H1 (cell line): ENCODE measurements at regions not wholly inside any gene's neighbourhood (a gene's known extent, or its start where the extent isn't known, plus 50 kb on each side); places are given as distances from the start of the nearest gene placed in this dataset.

Experiments
- CTCF ChIA-PET: fragments of 300-600 bp; sonication (Branson Sonifier 250); formaldehyde crosslinking; loops from one replicate; lab custom pipeline; 2021; ENCODE audit not compliant: partially characterized antibody; lab: Charles Lee
- POLR2A ChIA-PET: fragments of 300-600 bp; sonication (Branson Sonifier 250); formaldehyde crosslinking; loops from one replicate; lab custom pipeline; 2021; ENCODE audit warnings: inconsistent platforms; ENCODE audit not compliant: partially characterized antibody; lab: Charles Lee
- DNase-seq, 2 experiments: peaks; one replicate each; pipeline versions ENCODE4 v3.0.0 to v3.0.0-alpha.2; 2010 to 2022; ENCODE audit warnings: low spot score in 2 of 2, low read depth in 1 of 2, mixed read lengths in 1 of 2
- FAIRE-seq: peaks from 2 replicates; lab custom pipeline; 2011; peaks lifted over from hg19 to GRCh38; lab: Jason Lieb, UNC
- H2AFZ ChIP-seq: 2 replicates; pipeline ENCODE4 v1.8.1; 2012; ENCODE audit warnings: low read length, inconsistent platforms
- H2AK5ac ChIP-seq: 2 replicates; pipeline ENCODE4 v1.6.1; 2013; ENCODE audit warnings: low read depth, low read length
- H2BK120ac ChIP-seq: replicated peaks from 2 replicates; pipeline ENCODE3; 2013; ENCODE audit warnings: low read depth, low read length, inconsistent platforms
- H2BK12ac ChIP-seq: 2 replicates; pipeline ENCODE4 v1.6.1; 2013; ENCODE audit warnings: low read depth, low read length
- H2BK15ac ChIP-seq: 2 replicates; pipeline ENCODE4 v1.6.1; 2013; ENCODE audit warnings: low read length
- H2BK20ac ChIP-seq: 2 replicates; pipeline ENCODE4 v1.6.1; 2013; ENCODE audit warnings: low read length
- H2BK5ac ChIP-seq: 2 replicates; pipeline ENCODE4 v1.6.1; 2013; ENCODE audit warnings: low read depth, low read length
- H3K14ac ChIP-seq: 2 replicates; pipeline ENCODE4 v1.6.1; 2013; ENCODE audit warnings: inconsistent platforms; ENCODE audit not compliant: insufficient read length
- H3K18ac ChIP-seq: 2 replicates; pipeline ENCODE4 v1.6.1; 2013; ENCODE audit warnings: low read length; ENCODE audit errors: extremely low read depth
- H3K23ac ChIP-seq: 2 replicates; pipeline ENCODE4 v1.6.1; 2013; ENCODE audit warnings: inconsistent platforms; ENCODE audit not compliant: insufficient read length
- H3K23me2 ChIP-seq: 2 replicates; pipeline ENCODE4 v1.6.1; 2013; ENCODE audit warnings: low read depth, low read length
- H3K27ac ChIP-seq: 2 replicates; pipeline ENCODE4 v1.6.1; 2011; ENCODE audit warnings: low read depth, low read length, inconsistent platforms
- H3K27me3 ChIP-seq, 4 experiments: replicated peaks in 1 of 4; 1 replicate in 1 of 4; 2 replicates in 3 of 4; pipeline versions ENCODE4 v1.6.1 to v1.8.1; 2011 to 2013; ENCODE audit warnings: low read length in 3 of 4, mild to moderate bottlenecking in 3 of 4, inconsistent platforms in 2 of 4, mixed read lengths in 2 of 4, moderate library complexity in 1 of 4; ENCODE audit not compliant: control insufficient read depth in 3 of 4, insufficient read depth in 3 of 4; ENCODE audit errors: extremely low read depth in 1 of 4
- H3K36me3 ChIP-seq, 4 experiments: 2 replicates each; pipeline versions ENCODE4 v1.6.1 to v1.8.1; 2011 to 2013; ENCODE audit warnings: mild to moderate bottlenecking in 4 of 4, low read length in 3 of 4, moderate library complexity in 2 of 4, control low read depth in 1 of 4, inconsistent platforms in 1 of 4; ENCODE audit not compliant: insufficient read depth in 4 of 4, control insufficient read depth in 2 of 4
- H3K4ac ChIP-seq: replicated peaks from 2 replicates; pipeline ENCODE3; 2013; ENCODE audit warnings: low read length, low read depth, mixed read lengths, inconsistent platforms; ENCODE audit not compliant: insufficient read length
- H3K4me1 ChIP-seq, 4 experiments: replicated peaks in 1 of 4; 1 replicate in 1 of 4; 2 replicates in 3 of 4; pipeline versions ENCODE4 v1.6.1 to v1.8.1; 2011 to 2013; ENCODE audit warnings: low read length in 3 of 4, inconsistent platforms in 2 of 4, mixed read lengths in 1 of 4; ENCODE audit not compliant: insufficient read depth in 4 of 4, control insufficient read depth in 3 of 4
- H3K4me2 ChIP-seq, 2 experiments: 2 replicates each; pipeline versions ENCODE4 v1.6.1 to v1.8.1; 2011 to 2013; ENCODE audit warnings: low read depth in 2 of 2, low read length in 2 of 2, control low read depth in 1 of 2, inconsistent platforms in 1 of 2, mild to moderate bottlenecking in 1 of 2; ENCODE audit not compliant: insufficient read depth in 1 of 2
- H3K4me3 ChIP-seq, 4 experiments: fragments of 200-600, 300-600 bp in 1 of 4; sonication (generic), shearing (Covaris generic), sonication (Bioruptor Twin) in 1 of 4; 2 replicates each; pipeline versions ENCODE4 v1.5.1 to v1.8.1; 2011 to 2016; ENCODE audit warnings: low read length in 4 of 4, low read depth in 3 of 4, control low read depth in 2 of 4, inconsistent platforms in 2 of 4, mild to moderate bottlenecking in 2 of 4, mixed read lengths in 1 of 4, moderate library complexity in 1 of 4; ENCODE audit not compliant: insufficient read depth in 2 of 4; ENCODE audit errors: extremely low read depth in 1 of 4
- H3K56ac ChIP-seq: replicated peaks from 2 replicates; pipeline ENCODE3; 2013; ENCODE audit warnings: low read depth, mild to moderate bottlenecking, mixed read lengths, low read length, inconsistent platforms; ENCODE audit not compliant: insufficient read length
- H3K79me1 ChIP-seq: 2 replicates; pipeline ENCODE4 v1.6.1; 2013; ENCODE audit warnings: low read depth, low read length, control low read depth
- H3K79me2 ChIP-seq, 2 experiments: 2 replicates each; pipeline versions ENCODE4 v1.6.1 to v1.8.1; 2012 to 2013; ENCODE audit warnings: low read length in 2 of 2, mild to moderate bottlenecking in 2 of 2, inconsistent platforms in 1 of 2; ENCODE audit not compliant: insufficient read depth in 2 of 2, control insufficient read depth in 1 of 2
- H3K9ac ChIP-seq, 4 experiments: replicated peaks in 1 of 4; 1 replicate in 1 of 4; 2 replicates in 3 of 4; pipeline versions ENCODE4 v1.6.1 to v1.8.1; 2011 to 2013; ENCODE audit warnings: low read depth in 3 of 4, low read length in 3 of 4, control low read depth in 2 of 4, mild to moderate bottlenecking in 2 of 4, moderate library complexity in 2 of 4, inconsistent platforms in 1 of 4; ENCODE audit errors: extremely low read depth in 1 of 4
- H3K9me3 ChIP-seq, 2 experiments: 2 replicates each; pipeline versions ENCODE4 v1.6.1 to v1.8.1; 2012 to 2013; ENCODE audit warnings: mild to moderate bottlenecking in 2 of 2, moderate library complexity in 2 of 2, control low read depth in 1 of 2, inconsistent platforms in 1 of 2, low read depth in 1 of 2, low read length in 1 of 2, mixed read lengths in 1 of 2; ENCODE audit not compliant: insufficient read depth in 2 of 2
- H4K20me1 ChIP-seq, 2 experiments: replicated peaks in 1 of 2; 2 replicates each; pipeline versions ENCODE3 to v1.8.1; 2011 to 2013; ENCODE audit warnings: inconsistent platforms in 2 of 2, low read length in 2 of 2, mild to moderate bottlenecking in 1 of 2; ENCODE audit not compliant: insufficient read depth in 2 of 2, control insufficient read depth in 1 of 2
- H4K5ac ChIP-seq: 2 replicates; pipeline ENCODE4 v1.6.1; 2013; ENCODE audit warnings: low read length, low read depth, mixed read lengths, inconsistent platforms; ENCODE audit not compliant: insufficient read length
- H4K8ac ChIP-seq: 2 replicates; pipeline ENCODE4 v1.8.0; 2013; ENCODE audit warnings: mild to moderate bottlenecking, moderate library complexity, low read length, inconsistent platforms; ENCODE audit not compliant: insufficient read depth; ENCODE audit errors: extremely low read depth
- H4K91ac ChIP-seq: replicated peaks from 2 replicates; pipeline ENCODE3; 2013; ENCODE audit warnings: low read length, mixed read lengths, inconsistent platforms; ENCODE audit not compliant: insufficient read length
- BRCA1 ChIP-seq: IDR thresholded peaks from 2 replicates; pipeline ENCODE4 v1.6.1; 2012; ENCODE audit warnings: low read depth, low read length, improper control_type of control experiment
- GTF2F1 ChIP-seq: IDR thresholded peaks from 2 replicates; pipeline ENCODE4 v1.6.1; 2012; ENCODE audit warnings: low read depth, low read length, improper control_type of control experiment, borderline replicate concordance
- KDM5A ChIP-seq: fragments of 200-600 bp; IDR thresholded peaks from 2 replicates; pipeline ENCODE4 v1.7.1; 2012; ENCODE audit warnings: mild to moderate bottlenecking, low read length, inconsistent platforms, mixed read lengths
- SAP30 ChIP-seq: fragments of 300-600 bp; sonication (generic); IDR thresholded peaks from 2 replicates; pipeline ENCODE4 v1.7.1; 2012; ENCODE audit warnings: low read length, moderate library complexity, mild to moderate bottlenecking, inconsistent platforms; ENCODE audit not compliant: insufficient read depth, insufficient replicate concordance
- TAF1 ChIP-seq: IDR thresholded peaks from 2 replicates; pipeline ENCODE4 v1.6.1; 2011; ENCODE audit warnings: mild to moderate bottlenecking, low read depth, low read length
- YY1 ChIP-seq: IDR thresholded peaks from 2 replicates; pipeline ENCODE4 v1.6.1; 2011; ENCODE audit warnings: low read depth, mild to moderate bottlenecking, low read length
- WGBS, 2 experiments: shearing (Covaris generic) in 1 of 2; methylation state at CpG; one replicate each; pipeline versions ENCODE4 v1.1.6 to v1.1.7; 2013 to 2015; ENCODE audit warnings: low lambda C conversion rate in 2 of 2, mixed read lengths in 2 of 2, inconsistent platforms in 1 of 2, low coverage in 1 of 2, missing lambda C conversion rate in 1 of 2; ENCODE audit not compliant: insufficient replicate concordance in 2 of 2, insufficient coverage in 1 of 2, insufficient read length in 1 of 2; ENCODE audit errors: extremely low coverage in 1 of 2, missing lambda C conversion rate in 1 of 2; 5-methylcytosine and 5-hydroxymethylcytosine counted together

GRCh38 chr5:77948476-77948875 lies 172.3 kb upstream of the TBCA start:
- H3K79me2 ChIP-seq = no peaks in the 10 kb centered on the region
- no peaks in the 10 kb centered on the region for H3K36me3 ChIP-seq
- DNase-seq = no peak
- no peaks in the 10 kb centered on the region for H3K9me3 ChIP-seq
- no peak overlapping the region for H3K23ac ChIP-seq
- H3K4me2 ChIP-seq = no peak overlapping the region
- H2BK12ac ChIP-seq = no peak overlapping the region
- H3K14ac ChIP-seq = no peak overlapping the region
- H3K18ac ChIP-seq = no peak overlapping the region
- H4K20me1 ChIP-seq = no peaks in the 10 kb centered on the region
- H2BK20ac ChIP-seq = no peak overlapping the region
- H3K56ac ChIP-seq = no peak overlapping the region
- H2AFZ ChIP-seq = no peak overlapping the region
- H2BK120ac ChIP-seq = no peak overlapping the region
- H3K27ac ChIP-seq = no peak overlapping the region
- H3K79me1 ChIP-seq = no peaks in the 10 kb centered on the region
- no peak overlapping the region for H3K4ac ChIP-seq
- 80% methylated on average over 1 of the region's 1 CpG; no CpG with 5 or more reads in 1 of the 2 experiments for WGBS, 2 experiments
- no peak overlapping the region for H4K8ac ChIP-seq
- H3K23me2 ChIP-seq = no peaks in the 10 kb centered on the region
- ChIA-PET CTCF (interaction anchor here (0.6 kb wide), 1 partner anchor 68 kb away, joined by 3 read pairs; no protein-coding TSS in a partner anchor), POLR2A (interaction anchor here (1.7 kb wide), 1 partner anchor 10 kb away, joined by 3 read pairs; no protein-coding TSS in a partner anchor)
- H3K4me3 ChIP-seq = no peak overlapping the region
- no peak overlapping the region for H3K9ac ChIP-seq
- no peak overlapping the region for H2BK5ac ChIP-seq
- H2AK5ac ChIP-seq = no peak overlapping the region
- H3K4me1 ChIP-seq = no peaks in the 10 kb centered on the region
- FAIRE-seq = no peak
- no peak overlapping the region for H4K91ac ChIP-seq
- no peak overlapping the region for H2BK15ac ChIP-seq
- no peak overlapping the region for H4K5ac ChIP-seq
- H3K27me3 ChIP-seq = no peaks in the 10 kb centered on the region
- TF ChIP-seq GTF2F1 (no peak), BRCA1 (no peak), TAF1 (no peak), YY1 (no peak), SAP30 (no peak), KDM5A (no peak)
